ENCODE measurements at regions not wholly inside any gene's neighbourhood (a gene's known extent, or its start where the extent isn't known, plus 50 kb on each side); places are given as distances from the start of the nearest gene placed in this dataset.

- DNase-seq, result no peak
These were observed 943.8 kb downstream of the TYW1 start for GRCh38 chr7:67940400-67940799.

- DNase-seq, result no peak
These were observed 950.6 kb downstream of the TYW1 start for GRCh38 chr7:67947191-67947590.

- no peak for DNase-seq
These were observed 951.0 kb downstream of the TYW1 start for GRCh38 chr7:67947646-67948045.

GRCh38 chr7:67950321-67951083, 953.9 kb downstream of the TYW1 start:
- peak; percentile 18 for DNase-seq

- no peak for DNase-seq
These were observed 958.4 kb downstream of the TYW1 start for GRCh38 chr7:67955061-67955460.

- no peak for DNase-seq
These were observed 966.2 kb downstream of the TYW1 start for GRCh38 chr7:67962863-67963262.

- no peak for DNase-seq
These were observed 979.9 kb downstream of the TYW1 start for GRCh38 chr7:67976490-67976889.

GRCh38 chr7:67983486-67983885, 986.9 kb downstream of the TYW1 start:
- no peak for DNase-seq

GRCh38 chr7:67984326-67984725, 987.7 kb downstream of the TYW1 start:
- DNase-seq, result no peak

- no peak for DNase-seq
These were observed 992.5 kb downstream of the TYW1 start for GRCh38 chr7:67989142-67989541.

- DNase-seq, result no peak
These were observed 993.4 kb downstream of the TYW1 start for GRCh38 chr7:67990003-67990402.

GRCh38 chr7:67990716-67991115, 994.1 kb downstream of the TYW1 start:
- DNase-seq, result no peak

- no peak for DNase-seq
These were observed 995.7 kb downstream of the TYW1 start for GRCh38 chr7:67992287-67992686.

- no peak for DNase-seq
These were observed 1009.4 kb downstream of the TYW1 start for GRCh38 chr7:68005992-68006391.

- no peak for DNase-seq
These were observed 1010.0 kb downstream of the TYW1 start for GRCh38 chr7:68006619-68007018.

GRCh38 chr7:68009716-68010115, 1013.1 kb downstream of the TYW1 start:
- DNase-seq, result no peak

GRCh38 chr7:68014031-68014736, 1017.6 kb downstream of the TYW1 start:
- DNase-seq, result no peak

GRCh38 chr7:68015122-68015977, 1018.7 kb downstream of the TYW1 start:
- DNase-seq, result no peak

GRCh38 chr7:68015978-68016532, 1019.4 kb downstream of the TYW1 start:
- DNase-seq, result no peak

- no peak for DNase-seq
These were observed 1023.5 kb downstream of the TYW1 start for GRCh38 chr7:68020102-68020501.

GRCh38 chr7:68025369-68025768, 1028.7 kb downstream of the TYW1 start:
- DNase-seq, result no peak

- DNase-seq, result no peak
These were observed 1033.9 kb downstream of the TYW1 start for GRCh38 chr7:68030530-68030929.

Data from GF-D8 (cell line).